GM23338 (cell line): ENCODE measurements at regions not wholly inside any gene's neighbourhood (a gene's known extent, or its start where the extent isn't known, plus 50 kb on each side); places are given as distances from the start of the nearest gene placed in this dataset.

Experiments used
- ATAC-seq: fragments of 200-7000 bp; cut with Tn5 transposase; 3 replicates; pipeline ENCODE4 v1.9.1; 2020
- DNase-seq: peaks from one replicate; pipeline ENCODE4 v3.0.0-alpha.2; 2015; ENCODE audit warnings: low spot score
- H2AFZ ChIP-seq: fragments of 200-600 bp; sonication (generic); 2 replicates; pipeline ENCODE4 v1.8.0; 2016; ENCODE audit warnings: antibody characterized with exemption, mild to moderate bottlenecking, moderate library complexity
- H3F3A ChIP-seq: fragments of 200-600 bp; sonication (generic); replicated peaks from 2 replicates; pipeline ENCODE4 v1.8.0; 2017; ENCODE audit warnings: antibody characterized with exemption, mixed run types, low read depth
- H3K27ac ChIP-seq: fragments of 200-600 bp; sonication (generic); 2 replicates; pipeline ENCODE4 v1.6.1; 2016; ENCODE audit warnings: low read depth
- H3K27me3 ChIP-seq: fragments of 200-600 bp; sonication (generic); 2 replicates; pipeline ENCODE4 v1.8.0; 2016; ENCODE audit warnings: mild to moderate bottlenecking, mixed run types, moderate library complexity; ENCODE audit not compliant: insufficient read depth
- H3K36me3 ChIP-seq: fragments of 200-600 bp; sonication (generic); 2 replicates; pipeline ENCODE4 v1.8.0; 2016; ENCODE audit warnings: mild to moderate bottlenecking; ENCODE audit not compliant: insufficient read depth
- H3K4me1 ChIP-seq: fragments of 200-600 bp; sonication (generic); 2 replicates; pipeline ENCODE4 v1.8.0; 2016; ENCODE audit warnings: mild to moderate bottlenecking, moderate library complexity; ENCODE audit not compliant: insufficient read depth
- H3K4me2 ChIP-seq: fragments of 200-600 bp; sonication (generic); 2 replicates; pipeline ENCODE4 v1.7.1; 2017; ENCODE audit warnings: mixed run types
- H3K4me3 ChIP-seq: fragments of 200-600 bp; sonication (generic); 2 replicates; pipeline ENCODE4 v1.6.1; 2016; ENCODE audit warnings: mixed run types
- H3K79me2 ChIP-seq: fragments of 200-600 bp; sonication (generic); replicated peaks from 2 replicates; pipeline ENCODE4 v1.8.0; 2017; ENCODE audit warnings: mild to moderate bottlenecking; ENCODE audit not compliant: insufficient read depth
- H3K9me2 ChIP-seq: fragments of 200-600 bp; sonication (generic); 2 replicates; pipeline ENCODE4 v1.8.0; 2017; ENCODE audit not compliant: insufficient read depth
- H4K20me1 ChIP-seq: fragments of 200-600 bp; sonication (generic); replicated peaks from 2 replicates; pipeline ENCODE4 v1.8.0; 2017; ENCODE audit warnings: mild to moderate bottlenecking; ENCODE audit not compliant: insufficient read depth
- H3K27ac Mint-ChIP-seq: 2 replicates; pipeline ENCODE4 v1.8.0; 2020; ENCODE audit warnings: inconsistent platforms, mild to moderate bottlenecking, moderate library complexity, mixed read lengths
- H3K27me3 Mint-ChIP-seq: 3 replicates; pipeline ENCODE4 v1.8.0; 2022; ENCODE audit warnings: low read depth, mild to moderate bottlenecking, moderate library complexity, mixed read lengths, inconsistent platforms; ENCODE audit not compliant: insufficient read depth, poor library complexity
- H3K36me3 Mint-ChIP-seq: 3 replicates; pipeline ENCODE4 v1.8.0; 2021; ENCODE audit warnings: low read depth, mild to moderate bottlenecking, inconsistent platforms, moderate library complexity, mixed read lengths
- H3K4me1 Mint-ChIP-seq: 3 replicates; pipeline ENCODE4 v1.8.0; 2020; ENCODE audit warnings: mild to moderate bottlenecking, inconsistent platforms, mixed read lengths
- H3K4me3 Mint-ChIP-seq: 3 replicates; pipeline ENCODE4 v1.8.0; 2021; ENCODE audit warnings: moderate library complexity, mild to moderate bottlenecking, inconsistent platforms, mixed read lengths
- H3K9me3 Mint-ChIP-seq: 3 replicates; pipeline ENCODE4 v1.8.0; 2020; ENCODE audit warnings: moderate library complexity, mild to moderate bottlenecking, inconsistent platforms, mixed read lengths
- CREB1 ChIP-seq: fragments of 250-450 bp; sonication (Bioruptor Pico); IDR thresholded peaks from 2 replicates; pipeline ENCODE4 v1.5.0; 2020; ENCODE audit warnings: low read depth, mild to moderate bottlenecking, moderate library complexity
- CTCF ChIP-seq, 2 experiments: fragments of 200-600 bp in 1 of 2; sonication (generic) in 1 of 2; conservative IDR thresholded peaks; 2 replicates each; pipeline versions ENCODE4 v1.5.1 to v1.6.1; 2016 to 2017; ENCODE audit warnings: antibody characterized with exemption in 2 of 2, low read depth in 2 of 2, mild to moderate bottlenecking in 2 of 2, moderate library complexity in 1 of 2
- ETS1 ChIP-seq: IDR thresholded peaks from 2 replicates; pipeline ENCODE4 v1.6.1; 2016; ENCODE audit warnings: antibody characterized with exemption
- EZH2 ChIP-seq: fragments of 200-600 bp; sonication (generic); IDR thresholded peaks from one replicate; pipeline ENCODE4 v1.8.0; 2017; ENCODE audit warnings: antibody characterized with exemption, mild to moderate bottlenecking, low read depth; ENCODE audit not compliant: unreplicated experiment
- EZH2phosphoT487 ChIP-seq: fragments of 200-600 bp; sonication (generic); IDR thresholded peaks from one replicate; pipeline ENCODE4 v1.8.1; 2018; ENCODE audit warnings: antibody characterized with exemption; ENCODE audit not compliant: unreplicated experiment
- JUNB ChIP-seq: IDR thresholded peaks from one replicate; pipeline ENCODE4 v1.6.1; 2016; ENCODE audit warnings: antibody characterized with exemption; ENCODE audit not compliant: unreplicated experiment
- NANOG ChIP-seq: IDR thresholded peaks from 2 replicates; pipeline ENCODE4 v1.6.1; 2016; ENCODE audit warnings: antibody characterized with exemption, borderline replicate concordance
- POLR2AphosphoS5 ChIP-seq: IDR thresholded peaks from 2 replicates; pipeline ENCODE4 v1.6.1; 2016; ENCODE audit warnings: antibody characterized with exemption, low read depth
- REST ChIP-seq: IDR thresholded peaks from one replicate; pipeline ENCODE4 v1.6.1; 2018; ENCODE audit warnings: antibody characterized with exemption; ENCODE audit not compliant: unreplicated experiment
- STAT1 ChIP-seq: IDR thresholded peaks from one replicate; pipeline ENCODE4 v1.6.1; 2016; ENCODE audit warnings: antibody characterized with exemption; ENCODE audit not compliant: unreplicated experiment
- ZNF114 ChIP-seq: fragments of 250-450 bp; sonication (Bioruptor Pico); IDR thresholded peaks from 2 replicates; pipeline ENCODE4 v1.5.0; 2020; ENCODE audit warnings: mild to moderate bottlenecking, moderate library complexity
- ZNF331 ChIP-seq: fragments of 250-450 bp; sonication (Bioruptor Pico); IDR thresholded peaks from 2 replicates; pipeline ENCODE4 v1.5.0; 2020; ENCODE audit warnings: low read depth, mild to moderate bottlenecking, moderate library complexity
- ZNF462 ChIP-seq: fragments of 250-450 bp; sonication (Bioruptor Pico); IDR thresholded peaks from 2 replicates; pipeline ENCODE4 v1.5.0; 2020; ENCODE audit warnings: mild to moderate bottlenecking, moderate library complexity

- TF ChIP-seq EZH2phosphoT487: no peak
- no peak for TF ChIP-seq ZNF331 (CRISPR knock-in tag)
- no peak for TF ChIP-seq ZNF114 (CRISPR knock-in tag)
- no peak for TF ChIP-seq CREB1
- no peak for TF ChIP-seq POLR2AphosphoS5
- no peak for TF ChIP-seq REST
Observed at GRCh38 chr12:115149279-115149678, 465.3 kb upstream of the TBX3 start (continued).

GRCh38 chr12:115147916-115148315, 463.9 kb upstream of the TBX3 start:
- H3K4me3 ChIP-seq: no peak overlapping the region
- no peak for DNase-seq
- no peaks in the 10 kb centered on the region for H4K20me1 ChIP-seq
- H3K27me3 Mint-ChIP-seq: no peaks in the 10 kb centered on the region
- H3K4me2 ChIP-seq: no peak overlapping the region
- H3K36me3 Mint-ChIP-seq: no peaks in the 10 kb centered on the region
- H3K4me1 Mint-ChIP-seq: peaks cover 12% of the 10 kb centered on the region
- 0 out of 2 replicates have a peak, but pooled peaks cover 9% of the 10 kb centered on the region for H3K4me1 ChIP-seq
- H3K79me2 ChIP-seq: no peaks in the 10 kb centered on the region
- H3K9me2 ChIP-seq: no peaks in the 10 kb centered on the region
- H3K27me3 ChIP-seq: no peaks in the 10 kb centered on the region
- no peaks in the 10 kb centered on the region for H3K9me3 Mint-ChIP-seq
- H3K4me3 Mint-ChIP-seq: no peak overlapping the region
- H3K27ac ChIP-seq: no peak overlapping the region
- no peak for ATAC-seq
- no peak overlapping the region for H2AFZ ChIP-seq
- no peak overlapping the region for H3K27ac Mint-ChIP-seq
- H3K36me3 ChIP-seq: no peaks in the 10 kb centered on the region
- H3F3A ChIP-seq: no peaks in the 10 kb centered on the region
- TF ChIP-seq CREB1 (no peak), JUNB (no peak), CTCF (conservative IDR thresholded peaks at IDR 0.05; ENCODE audit: low read depth in 2 of 2) (no peak), ZNF462 (CRISPR knock-in tag) (no peak), EZH2phosphoT487 (no peak), ZNF114 (CRISPR knock-in tag) (no peak), POLR2AphosphoS5 (no peak), ETS1 (no peak), EZH2 (no peak), NANOG (no peak), ZNF331 (CRISPR knock-in tag) (no peak), STAT1 (no peak)
